DMS 273 (cell line): ENCODE measurements at regions not wholly inside any gene's neighbourhood (a gene's known extent, or its start where the extent isn't known, plus 50 kb on each side); places are given as distances from the start of the nearest gene placed in this dataset.
A peak's percentile ranks its signal among the peaks of the same experiment; 100 is the strongest.

Source experiments
- DNase-seq: peaks from one replicate; lab custom pipeline; 2025; ENCODE audit not compliant: unreplicated experiment; lab: John Stamatoyannopoulos, UW

DNA sequence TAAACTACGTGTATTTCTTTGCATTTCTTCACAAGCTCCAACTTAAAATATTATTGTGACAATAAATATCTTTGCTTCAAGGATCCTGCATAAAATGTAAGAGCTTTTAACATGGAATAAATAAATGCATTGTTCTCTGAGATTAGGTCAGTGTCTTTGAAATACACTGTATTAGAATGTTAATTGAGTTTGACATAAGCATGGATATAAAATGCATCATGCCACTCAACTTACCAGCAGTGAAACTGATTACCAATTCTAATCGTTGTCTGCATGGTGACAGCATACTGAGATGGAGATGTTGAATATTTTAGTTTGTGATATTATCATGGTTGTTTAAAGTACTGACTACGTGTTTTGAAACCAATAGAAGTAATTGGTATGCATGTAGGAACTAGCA is 555.3 kb upstream of the ZNF608 start:
- no peak for DNase-seq

DNA sequence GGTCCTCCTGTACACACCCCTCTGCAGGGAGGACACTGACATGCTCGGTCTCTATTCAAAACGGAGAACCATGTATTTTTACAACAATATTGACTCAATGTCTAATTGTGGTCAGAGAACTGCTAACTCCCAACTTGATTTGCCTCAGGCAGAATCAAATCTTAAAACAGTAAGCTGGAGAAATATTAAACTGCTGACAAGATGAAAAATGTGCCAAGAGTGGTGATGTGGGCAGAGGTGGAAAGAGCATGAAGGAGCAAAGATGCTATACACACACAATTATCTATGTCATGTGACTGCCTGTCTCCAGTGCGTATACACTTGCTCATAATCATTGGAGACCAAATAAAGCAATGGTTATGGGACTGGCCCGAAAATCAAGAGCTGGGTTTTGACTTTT is 556.1 kb upstream of the ZNF608 start:
- DNase-seq, result no peak

GRCh38 chr5:125306741-125307140 is 560.3 kb upstream of the ZNF608 start:
- no peak for DNase-seq

DNA sequence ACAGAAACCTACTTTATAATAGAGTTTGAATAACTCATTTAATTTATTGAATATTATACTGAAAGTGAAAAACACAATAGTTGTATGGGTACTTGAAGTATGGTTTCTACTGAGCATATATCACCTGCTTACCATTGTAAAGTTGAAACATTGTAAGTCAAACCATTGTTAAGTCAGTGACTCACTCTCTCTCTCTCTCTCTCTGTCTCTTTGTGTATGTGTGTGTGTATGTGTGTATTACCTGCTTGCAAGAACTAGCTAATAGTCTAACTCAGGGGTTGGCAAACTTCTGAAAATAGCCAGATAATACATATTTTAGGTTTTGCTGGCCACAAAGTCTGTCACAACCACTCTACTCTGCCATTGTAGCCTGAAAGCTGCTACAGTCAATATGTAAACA is 564.3 kb upstream of the ZNF608 start:
- no peak for DNase-seq

GRCh38 chr5:125311743-125312142 is 565.3 kb upstream of the ZNF608 start:
- DNase-seq, result no peak

GRCh38 chr5:125313555-125313954 is 567.1 kb upstream of the ZNF608 start:
- no peak for DNase-seq

- no peak for DNase-seq
Measured at GRCh38 chr5:125315306-125315705, 568.9 kb upstream of the ZNF608 start.

DNA sequence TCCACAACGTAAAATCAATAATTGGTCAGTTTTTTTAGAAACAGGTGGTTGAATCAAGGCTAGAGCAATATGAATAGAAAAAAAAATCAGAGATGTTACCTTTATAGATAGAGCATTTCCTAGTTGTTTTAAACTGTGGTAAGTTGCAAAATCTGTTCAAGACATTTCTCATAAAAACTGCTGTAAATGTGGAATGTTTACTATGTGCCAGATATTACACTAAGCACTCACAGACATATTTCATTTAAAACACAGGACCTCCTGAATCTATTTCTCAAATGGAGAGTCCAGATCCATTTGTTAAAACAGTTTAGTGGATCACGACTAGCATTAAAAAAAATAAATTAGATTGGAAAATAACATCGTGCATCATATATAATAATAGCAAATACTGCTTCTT is 570.0 kb upstream of the ZNF608 start:
- no peak for DNase-seq

DNA sequence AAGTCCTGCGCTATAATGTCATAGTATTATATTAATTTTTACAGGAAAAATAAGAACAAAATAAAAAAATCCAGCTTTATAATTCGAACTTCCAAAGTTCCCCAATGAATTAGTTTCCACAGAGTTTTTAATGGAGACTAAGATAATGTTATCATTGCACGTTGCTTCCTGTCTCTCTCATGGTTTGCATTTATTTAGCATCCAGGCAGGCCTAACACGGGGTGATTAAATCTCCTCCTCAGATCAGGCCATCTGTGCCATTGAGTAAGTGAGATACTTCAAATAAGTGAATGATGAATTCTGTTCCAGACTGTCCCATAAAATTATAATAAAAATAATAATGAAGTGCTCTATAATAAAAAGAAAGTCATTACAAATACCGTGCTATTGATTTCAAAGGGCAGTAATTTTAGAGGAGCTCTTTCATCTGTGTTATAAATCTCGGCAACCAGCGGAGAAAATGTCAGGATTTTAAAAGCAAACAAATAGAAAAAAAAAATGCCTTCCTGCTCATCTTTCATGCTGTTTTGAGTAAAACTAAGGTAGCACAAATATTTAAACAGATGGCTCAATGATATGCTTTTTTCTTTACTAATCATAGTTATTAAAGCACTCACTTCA is 570.6 kb upstream of the ZNF608 start:
- DNase-seq, result peak; percentile 89

DNA sequence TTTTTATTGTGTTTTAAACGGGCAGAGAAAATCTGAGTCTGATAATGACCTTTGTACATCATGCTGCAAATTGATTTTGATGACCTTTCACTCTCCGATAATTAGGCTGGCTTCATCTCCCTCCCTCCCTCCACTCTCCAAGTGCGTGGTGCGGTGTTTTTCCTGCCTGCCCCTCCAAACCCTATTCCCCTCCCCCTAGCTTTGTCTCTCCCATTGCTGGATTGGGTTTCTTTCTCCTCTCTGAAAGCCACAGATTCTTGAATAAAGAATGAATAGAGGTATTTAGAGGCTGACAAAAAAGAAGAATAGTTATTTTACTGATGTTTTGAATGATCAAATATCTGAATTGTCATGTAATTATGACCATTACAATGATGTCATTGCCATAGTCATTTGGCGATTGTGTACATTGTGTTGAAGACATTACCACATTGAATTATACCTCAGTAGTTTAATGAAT is 571.1 kb upstream of the ZNF608 start:
- peak; percentile 81 for DNase-seq

GRCh38 chr5:125321654-125322053 is 575.2 kb upstream of the ZNF608 start:
- DNase-seq, result no peak

GRCh38 chr5:125323613-125324012 is 577.2 kb upstream of the ZNF608 start:
- DNase-seq, result peak; percentile 41

DNA sequence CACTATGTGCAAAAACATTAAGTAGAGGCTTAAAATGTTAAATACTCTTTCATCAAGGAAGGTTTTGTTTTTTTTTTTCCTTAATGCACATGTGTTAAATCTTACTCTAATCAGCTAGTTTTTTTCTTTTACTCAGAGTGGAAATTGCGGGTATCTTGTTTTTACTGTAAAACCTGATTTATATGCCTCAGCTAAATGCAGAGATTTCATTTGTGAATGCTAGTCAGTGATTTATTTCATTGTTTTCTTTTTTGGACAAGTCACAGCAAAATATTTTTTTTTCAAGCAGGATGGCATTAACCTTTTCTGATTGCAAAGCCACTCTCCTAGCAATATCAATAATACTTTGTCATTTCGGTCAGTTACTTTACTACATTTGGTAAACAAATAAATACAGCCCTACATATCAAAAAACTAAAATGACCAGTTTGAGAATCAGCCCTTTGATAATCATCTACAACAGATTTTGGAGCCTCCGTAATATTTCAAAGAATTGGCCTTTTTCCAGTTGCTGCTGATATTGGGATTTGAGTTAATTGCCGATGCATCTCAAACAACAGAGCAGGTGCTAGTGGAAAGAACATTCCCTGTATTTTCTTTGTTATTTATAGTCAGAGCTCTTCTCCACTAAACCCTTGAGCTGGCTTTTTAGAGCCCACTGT is 579.2 kb upstream of the ZNF608 start:
- DNase-seq, result peak; percentile 77

GRCh38 chr5:125326150-125326510 is 579.7 kb upstream of the ZNF608 start:
- peak; percentile 91 for DNase-seq

- DNase-seq, result no peak
Measured at GRCh38 chr5:125327676-125328075, 581.2 kb upstream of the ZNF608 start.

- DNase-seq, result peak; percentile 66
Measured at GRCh38 chr5:125331987-125332598, 585.7 kb upstream of the ZNF608 start.

DNA sequence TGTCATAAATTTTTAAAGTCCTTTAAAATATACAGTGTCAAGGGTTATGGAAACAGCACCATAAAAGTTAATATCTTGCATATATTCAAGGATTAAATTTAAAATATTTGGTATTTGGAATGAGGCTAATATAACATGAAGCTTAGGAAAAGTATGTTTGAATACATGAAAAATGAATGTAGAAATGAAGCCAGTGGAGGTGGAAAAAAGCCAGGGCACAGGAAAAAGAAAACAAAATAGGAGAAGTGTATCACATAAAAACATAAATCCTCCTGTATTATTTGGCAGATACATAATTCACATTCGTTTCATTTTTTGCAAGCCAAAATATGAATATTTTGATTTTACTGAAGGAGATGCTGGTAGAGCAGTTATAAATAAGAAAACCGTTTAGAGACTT is 587.0 kb upstream of the ZNF608 start:
- DNase-seq, result no peak

DNA sequence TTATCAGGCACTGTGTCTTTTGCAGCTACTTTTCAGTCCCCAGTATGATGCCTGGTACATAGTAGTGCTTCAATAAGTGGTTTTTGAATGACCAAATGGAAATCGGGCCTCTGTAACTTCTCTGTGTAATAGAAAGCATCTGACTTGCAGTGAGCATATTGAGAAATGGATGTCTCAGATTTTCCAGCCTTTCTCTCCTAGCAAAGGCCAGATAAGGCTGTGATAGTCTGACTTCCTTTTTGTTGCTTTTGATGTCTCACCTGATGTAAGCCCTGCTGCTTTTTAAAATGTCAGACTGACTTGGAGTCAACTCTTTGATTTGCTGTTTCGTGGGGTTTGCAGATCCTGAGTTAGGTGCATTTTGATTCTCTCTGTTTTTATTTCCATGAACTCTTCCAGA is 590.0 kb upstream of the ZNF608 start:
- DNase-seq, result no peak

- DNase-seq, result no peak
Measured at GRCh38 chr5:125337294-125337693, 590.9 kb upstream of the ZNF608 start.

DNA sequence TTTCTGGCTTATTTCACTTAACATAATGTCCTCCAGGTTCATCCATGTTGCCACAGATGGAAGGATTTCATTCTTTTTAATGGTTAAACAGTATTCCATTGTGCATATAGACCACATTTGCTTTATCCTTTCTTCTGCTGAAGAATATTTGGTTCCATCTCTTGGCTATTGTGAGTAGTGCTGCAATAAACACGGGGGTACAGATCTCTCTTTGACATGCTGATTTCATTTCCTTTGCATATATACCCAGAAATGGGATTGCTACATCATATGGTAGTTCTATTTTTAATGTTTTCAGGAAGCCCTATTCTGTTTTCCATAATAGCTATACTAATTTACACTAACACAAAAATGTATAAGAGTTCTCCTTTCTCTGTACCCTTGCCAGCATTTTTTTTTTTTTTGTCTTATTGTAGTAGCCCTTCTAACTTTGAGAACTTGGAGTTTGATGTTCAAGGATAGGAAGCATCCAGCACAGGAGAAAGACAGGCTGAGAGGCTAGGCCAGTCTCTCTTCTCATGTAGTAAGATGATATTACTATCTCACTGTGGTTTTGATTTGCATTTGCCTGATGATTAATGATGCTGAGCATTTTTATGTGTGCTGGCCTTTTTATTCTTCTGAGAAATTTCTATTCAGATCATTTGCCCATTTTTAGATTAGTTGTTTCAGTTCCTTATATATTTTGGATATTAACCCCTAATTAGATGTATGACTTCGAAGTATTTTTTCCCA is 592.2 kb upstream of the ZNF608 start:
- no peak for DNase-seq

- no peak for DNase-seq
Measured at GRCh38 chr5:125341436-125341835, 595.0 kb upstream of the ZNF608 start.

- DNase-seq, result no peak
Measured at GRCh38 chr5:125343015-125343414, 596.6 kb upstream of the ZNF608 start.
